Islet precursor cell (in vitro differentiated cells): ENCODE measurements at regions not wholly inside any gene's neighbourhood (a gene's known extent, or its start where the extent isn't known, plus 50 kb on each side); places are given as distances from the start of the nearest gene placed in this dataset.
"Not testable (repeated sequence)": the region's sequence is repeated elsewhere in the genome, so short reads cannot be mapped to it uniquely, and the experiment has no call there.

Source experiments
- DNase-seq: peaks from one replicate; pipeline ENCODE4 v3.0.0-alpha.2; 2018

DNA sequence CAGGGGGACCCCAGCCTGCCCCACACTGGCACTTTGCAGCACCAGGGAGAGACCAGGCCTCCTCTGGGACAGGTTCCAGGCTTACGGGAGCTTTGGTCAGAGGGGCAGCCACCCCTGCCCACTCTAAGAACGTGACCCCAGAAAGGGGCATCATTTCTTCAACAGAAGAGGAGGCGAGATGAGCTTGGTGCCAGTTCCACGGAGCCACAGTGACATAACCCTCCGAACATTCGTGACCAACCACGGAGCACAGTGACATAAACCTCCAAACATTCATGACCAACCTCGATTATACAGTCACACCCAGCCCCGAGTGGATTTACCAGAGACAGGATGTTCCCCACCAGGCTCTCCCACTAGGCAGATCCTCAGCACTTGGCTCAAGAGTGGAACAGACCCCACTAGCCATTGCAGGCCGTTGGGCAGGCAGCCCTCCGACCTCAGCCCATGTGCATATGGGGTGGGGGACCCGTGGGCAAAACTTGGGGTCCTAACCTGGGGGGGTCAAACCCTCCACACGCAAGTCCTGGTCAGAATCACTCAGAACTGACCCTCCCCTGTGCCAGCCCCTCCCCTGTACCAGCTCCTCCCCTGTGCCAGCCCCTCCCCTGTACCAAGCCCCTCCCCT lies 112.9 kb downstream of the METRNL start:
- no peak for DNase-seq

DNA sequence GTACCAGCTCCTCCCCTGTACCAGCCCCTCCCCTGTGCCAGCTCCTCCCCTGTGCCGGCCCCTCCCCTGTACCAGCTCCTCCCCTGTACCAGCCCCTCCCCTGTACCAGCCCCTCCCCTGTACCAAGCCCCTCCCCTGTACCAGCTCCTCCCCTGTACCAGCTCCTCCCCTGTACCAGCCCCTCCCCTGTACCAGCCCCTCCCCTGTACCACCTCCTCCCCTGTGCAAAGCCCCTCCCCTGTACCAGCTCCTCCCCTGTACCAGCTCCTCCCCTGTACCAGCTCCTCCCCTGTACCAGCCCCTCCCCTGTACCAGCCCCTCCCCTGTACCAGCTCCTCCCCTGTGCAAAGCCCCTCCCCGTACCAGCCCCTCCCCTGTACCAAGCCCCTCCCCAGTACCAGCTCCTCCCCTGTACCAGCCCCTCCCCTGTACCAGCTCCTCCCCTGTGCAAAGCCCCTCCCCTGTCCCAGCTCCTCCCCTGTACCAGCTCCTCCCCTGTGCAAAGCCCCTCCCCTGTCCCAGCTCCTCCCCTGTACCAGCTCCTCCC lies 113.5 kb downstream of the METRNL start:
- DNase-seq = not testable (repeated sequence)

DNA sequence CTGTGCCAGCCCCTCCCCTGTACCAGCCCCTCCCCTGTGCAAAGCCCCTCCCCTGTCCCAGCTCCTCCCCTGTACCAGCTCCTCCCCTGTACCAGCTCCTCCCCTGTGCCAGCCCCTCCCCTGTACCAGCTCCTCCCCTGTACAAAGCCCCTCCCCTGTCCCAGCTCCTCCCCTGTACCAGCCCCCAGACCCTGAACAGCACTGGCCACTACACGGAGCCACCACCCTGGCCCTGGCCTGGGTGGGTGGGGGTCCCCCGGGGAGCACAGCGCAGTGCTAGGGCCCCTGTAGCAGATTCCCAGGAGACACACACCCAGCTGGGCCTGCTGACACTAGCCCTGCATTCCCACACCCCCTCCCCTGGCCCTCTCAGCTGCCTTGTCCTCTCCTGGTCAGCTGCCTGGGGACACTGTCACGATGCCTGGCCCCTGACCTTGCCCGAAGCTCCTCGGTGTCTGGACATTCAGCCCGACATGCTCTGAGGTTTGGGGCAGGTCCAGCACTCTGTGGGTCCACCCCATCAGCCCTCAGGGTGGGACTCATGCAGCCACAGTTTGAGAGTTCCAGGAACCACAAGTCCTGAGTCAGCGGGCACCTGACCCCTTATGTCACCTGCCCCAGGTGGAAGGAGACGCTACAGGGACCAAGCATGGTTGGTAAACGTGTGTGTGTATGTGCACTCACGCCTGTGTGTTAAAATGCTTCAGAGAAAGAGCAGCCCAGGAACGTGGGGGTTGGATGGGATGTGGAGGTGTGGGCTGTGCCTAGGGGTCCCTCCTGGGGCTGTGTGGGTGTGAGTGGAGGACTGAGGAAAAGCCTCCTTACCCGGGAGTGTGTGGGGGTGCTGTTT lies 114.2 kb downstream of the METRNL start:
- DNase-seq = no peak

DNA sequence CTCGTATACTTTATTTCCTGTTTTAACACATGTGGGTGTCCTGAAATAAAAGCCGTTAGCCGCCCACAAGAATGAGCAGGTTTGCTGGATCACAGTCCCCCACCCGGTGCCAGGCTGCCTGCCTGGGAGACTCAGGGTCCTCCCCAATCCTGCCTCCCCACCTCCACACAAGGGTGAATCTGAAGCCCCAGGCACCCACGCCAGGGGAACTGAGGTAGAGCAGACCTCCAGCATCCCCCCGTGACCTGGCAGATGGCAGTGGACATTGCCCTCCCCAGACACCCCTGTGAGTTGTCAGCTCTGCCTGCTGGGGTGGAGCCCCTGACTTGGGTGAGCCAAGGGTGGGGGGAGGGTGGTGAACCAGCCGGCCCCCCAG lies 114.8 kb downstream of the METRNL start:
- DNase-seq = no peak

DNA sequence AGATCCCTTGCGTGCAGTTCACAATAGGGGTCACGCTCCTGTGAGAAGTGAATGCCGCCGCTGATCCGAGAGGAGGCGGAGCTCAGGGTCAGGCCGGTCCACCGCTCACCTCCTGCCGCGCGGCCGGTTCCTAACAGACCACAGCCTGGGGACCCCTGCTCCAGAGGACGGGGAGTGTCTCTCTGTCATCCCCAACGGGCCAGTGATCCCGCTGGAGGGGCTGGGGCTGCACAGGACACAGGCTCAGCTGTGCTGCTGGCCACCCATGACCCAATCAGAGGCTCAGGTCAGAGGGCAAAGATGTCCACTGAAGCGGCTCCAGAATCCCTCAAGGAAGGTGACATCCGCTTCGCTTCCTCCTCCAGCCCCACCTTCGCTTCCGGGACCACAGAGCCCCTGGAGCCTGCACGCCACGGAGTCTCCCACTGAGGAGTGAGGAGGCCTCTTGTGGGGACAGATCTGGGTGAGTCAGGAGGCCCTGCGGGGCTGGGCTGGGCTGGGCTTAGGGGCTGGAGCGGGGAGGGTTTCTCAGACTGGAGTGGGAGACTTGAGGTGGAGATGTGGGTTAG lies 115.4 kb downstream of the METRNL start:
- DNase-seq = no peak

DNA sequence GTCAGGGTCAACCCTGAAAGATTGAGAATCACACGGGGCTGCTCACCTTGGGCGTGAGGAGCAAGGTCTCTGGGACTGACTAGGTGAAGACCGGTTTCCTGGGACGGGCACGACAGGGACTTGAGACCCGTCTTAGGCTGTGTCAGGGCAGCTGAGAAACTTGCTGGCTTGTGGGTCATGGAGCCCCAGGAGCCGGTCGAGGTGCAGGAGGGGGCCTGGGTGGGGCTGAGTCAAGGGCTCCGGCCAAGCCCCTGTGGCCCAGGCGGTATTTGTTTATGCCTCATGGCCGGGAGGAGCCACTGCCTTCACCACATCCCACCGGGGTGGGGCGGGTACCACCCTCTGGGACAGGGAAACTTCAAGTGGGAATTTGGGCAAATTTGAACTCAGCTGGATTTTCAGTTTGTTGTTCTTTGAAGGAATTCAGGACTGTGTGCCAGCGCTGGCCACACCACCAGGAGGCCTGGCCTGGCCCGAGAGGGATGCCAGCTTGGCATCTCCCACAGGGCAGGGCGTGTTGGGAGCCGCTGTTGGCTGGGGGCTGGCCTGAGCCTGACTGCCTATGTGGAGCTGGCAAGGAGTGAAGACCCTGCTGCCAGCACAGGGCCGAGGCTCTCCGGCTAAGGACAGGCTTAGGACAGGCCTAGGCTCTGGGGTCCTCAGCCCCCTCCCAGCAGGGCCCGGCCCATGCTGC lies 116.1 kb downstream of the METRNL start:
- no peak for DNase-seq

DNA sequence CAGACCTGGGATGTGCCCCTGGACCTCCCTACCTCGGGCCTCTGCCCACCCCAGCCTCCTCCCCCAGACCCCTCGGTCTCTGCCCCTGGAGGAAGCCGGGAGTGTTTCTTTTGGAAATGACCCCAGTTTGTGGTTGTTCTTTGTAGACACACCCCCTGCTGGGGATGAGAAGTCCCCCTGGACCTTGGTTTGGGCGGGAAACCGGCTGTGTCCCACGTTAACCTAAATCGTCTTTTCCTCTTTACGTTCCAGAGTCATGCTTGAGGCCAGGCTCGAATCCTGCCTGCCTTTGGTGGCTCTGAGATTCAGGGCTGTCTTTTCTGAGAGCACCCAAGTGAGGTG lies 116.6 kb downstream of the METRNL start:
- DNase-seq = no peak

DNA sequence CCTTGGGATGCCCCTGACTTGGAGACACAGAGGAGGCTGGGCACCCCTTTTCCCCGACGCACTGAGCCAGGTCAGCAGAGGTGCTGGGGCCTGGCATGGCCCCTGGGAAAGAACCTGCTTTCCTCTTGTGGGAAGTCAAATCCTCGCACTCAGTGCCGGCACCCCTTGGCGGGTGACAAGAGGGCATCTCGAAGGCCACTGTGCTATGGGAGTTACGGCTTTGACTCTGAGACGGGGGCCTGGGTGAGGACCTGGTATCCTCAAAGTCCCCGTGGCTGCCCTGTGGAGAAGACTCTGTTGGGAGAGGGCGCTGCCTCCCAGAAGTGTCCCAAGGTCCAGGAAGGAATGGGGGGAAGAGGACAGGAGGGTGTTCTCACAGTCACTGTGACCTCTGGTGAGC lies 117.0 kb downstream of the METRNL start:
- DNase-seq = no peak

DNA sequence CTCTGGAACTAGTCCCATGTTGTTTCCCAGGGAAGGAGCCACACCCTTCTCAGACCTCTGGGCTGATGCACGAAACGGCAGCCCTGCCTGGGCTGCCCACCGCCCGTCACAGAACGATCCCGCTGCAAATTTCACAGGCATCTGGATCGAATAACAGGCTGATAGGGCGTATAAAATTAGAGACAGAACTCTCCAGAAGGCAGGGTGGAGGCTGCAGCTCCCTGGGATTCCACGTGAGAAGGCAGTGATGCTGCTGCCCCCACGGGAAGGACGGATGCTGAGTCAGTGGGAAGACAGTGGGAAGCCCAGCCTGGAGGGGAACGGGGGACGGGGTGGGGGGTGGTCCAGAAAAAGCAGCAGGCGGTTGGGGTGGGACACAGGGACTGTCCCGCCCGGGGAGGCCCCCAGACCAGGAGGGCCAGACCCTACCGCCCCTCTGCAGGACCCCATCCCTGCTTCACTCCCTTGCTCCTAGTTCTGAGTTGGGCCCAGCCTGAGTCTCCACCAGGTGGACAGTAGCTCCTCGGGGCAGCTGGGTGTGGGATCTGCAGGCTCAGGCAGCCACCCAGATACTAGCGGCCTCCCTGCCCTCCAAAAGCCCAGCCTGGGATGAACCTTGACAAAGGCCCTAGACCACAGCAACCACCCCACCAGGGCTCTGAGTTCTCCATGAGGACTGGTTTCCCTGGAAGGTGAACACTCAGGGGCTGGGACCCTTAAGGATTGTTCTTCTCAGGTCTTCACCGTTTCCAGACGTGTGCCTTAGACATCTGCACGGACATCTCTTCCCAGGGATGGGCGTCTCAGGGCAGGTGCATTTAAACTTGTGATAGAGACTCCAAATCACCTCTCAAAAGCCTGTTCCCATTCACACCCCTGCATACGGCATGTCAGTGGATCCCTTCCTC lies 117.8 kb downstream of the METRNL start:
- DNase-seq = no peak

DNA sequence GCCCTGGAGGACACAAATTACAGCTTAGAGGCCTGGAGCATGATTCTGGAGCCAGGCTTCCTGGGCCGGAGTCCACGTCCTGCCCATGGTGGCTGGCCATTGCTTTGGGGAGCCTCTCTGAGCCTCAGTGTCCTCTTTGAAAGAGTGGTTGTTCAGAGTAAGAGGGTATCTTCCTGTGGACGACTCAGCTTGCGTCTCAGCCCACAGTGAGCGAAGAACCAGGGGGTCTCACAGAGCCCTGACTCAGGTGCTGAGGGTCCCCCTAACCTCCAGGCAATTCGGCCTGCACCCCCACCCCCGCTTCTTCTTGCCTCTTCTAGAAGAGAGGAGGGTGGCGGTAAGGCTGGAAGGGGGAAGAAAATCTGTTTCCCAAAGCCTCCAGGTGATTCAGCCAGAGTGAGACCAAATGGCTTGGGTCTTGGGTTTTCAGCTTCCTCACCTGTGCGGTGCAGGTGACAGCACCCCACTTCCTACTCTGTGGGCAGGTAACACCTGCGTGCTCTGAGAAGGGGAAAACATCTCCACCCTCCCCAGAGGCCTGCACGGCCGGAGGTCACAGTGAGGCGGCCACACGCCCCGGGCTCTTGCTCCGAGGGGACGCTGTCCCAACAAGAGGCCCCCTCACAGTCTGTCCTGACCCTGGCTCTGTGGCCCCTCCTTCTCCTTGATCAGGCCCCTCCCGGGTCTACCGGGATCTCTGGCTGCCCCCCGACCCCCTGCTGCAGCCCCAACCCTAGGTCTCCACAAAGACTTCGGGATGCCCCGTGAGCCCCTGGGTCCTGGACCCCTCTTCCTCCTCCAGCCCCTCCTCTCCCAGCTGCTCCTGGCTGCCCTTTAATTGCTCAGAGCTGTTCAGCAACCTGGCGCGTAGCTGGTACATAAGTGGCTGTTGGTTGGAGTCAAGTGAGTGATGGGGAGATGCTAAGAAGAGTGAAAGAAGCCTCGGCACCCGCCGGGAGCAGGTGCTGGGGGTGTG lies 119.2 kb downstream of the METRNL start:
- DNase-seq = no peak

DNA sequence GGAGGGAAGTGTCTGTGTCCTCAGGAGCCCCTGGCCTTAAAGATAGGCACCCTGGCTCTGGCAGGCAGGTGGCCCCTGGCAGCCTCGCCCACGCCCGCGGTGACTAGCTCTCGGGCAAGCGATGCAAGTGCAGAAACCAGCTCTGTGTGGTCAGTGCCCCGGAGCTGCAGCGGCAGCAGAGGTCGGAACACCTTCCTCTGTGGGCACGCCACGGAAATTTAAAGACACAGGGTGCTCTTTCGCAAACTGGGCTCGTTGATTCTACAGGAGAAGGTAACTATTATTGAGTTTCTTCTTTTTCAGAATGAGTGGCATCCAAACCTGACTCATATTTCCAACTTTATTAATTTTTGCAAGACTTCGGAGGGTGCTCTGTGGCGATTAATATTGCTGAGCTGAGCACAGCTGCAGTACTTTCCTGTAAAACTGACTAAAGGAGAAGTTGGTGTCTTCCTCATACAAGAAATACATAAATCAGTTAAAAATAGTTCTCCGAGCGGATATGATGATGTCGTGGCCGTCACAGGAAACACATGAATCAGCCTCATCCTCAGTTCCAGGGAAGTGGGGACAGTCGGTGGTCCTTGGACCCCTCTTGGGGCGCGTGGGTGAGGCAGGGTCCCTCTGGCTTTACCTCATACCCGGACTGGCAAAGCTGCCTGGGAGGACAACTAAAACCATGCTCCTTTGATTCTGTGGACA lies 120.2 kb downstream of the METRNL start:
- DNase-seq = no peak

DNA sequence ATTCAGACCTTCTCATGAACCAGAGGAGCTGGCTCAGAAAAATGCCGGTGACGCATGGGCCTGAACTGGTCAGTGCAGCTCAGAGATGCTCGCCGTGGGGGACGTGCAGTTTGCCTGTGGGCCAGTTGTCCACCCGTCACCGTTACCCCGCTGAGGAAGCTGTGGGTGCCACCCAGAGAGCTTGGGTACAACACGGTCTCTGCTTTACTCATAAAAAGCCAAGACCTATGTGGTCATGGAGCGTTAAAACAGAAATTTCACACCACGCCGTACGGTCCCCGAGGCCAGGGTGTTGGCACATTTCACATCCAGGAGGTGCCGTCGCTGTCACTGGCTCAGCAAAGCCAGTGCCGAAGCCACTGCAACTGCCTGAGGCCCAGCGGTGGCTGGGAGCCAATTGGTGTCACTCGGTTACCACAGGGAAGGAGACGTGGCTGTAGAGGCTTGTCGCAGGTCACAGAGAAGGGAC lies 120.9 kb downstream of the METRNL start:
- no peak for DNase-seq

DNA sequence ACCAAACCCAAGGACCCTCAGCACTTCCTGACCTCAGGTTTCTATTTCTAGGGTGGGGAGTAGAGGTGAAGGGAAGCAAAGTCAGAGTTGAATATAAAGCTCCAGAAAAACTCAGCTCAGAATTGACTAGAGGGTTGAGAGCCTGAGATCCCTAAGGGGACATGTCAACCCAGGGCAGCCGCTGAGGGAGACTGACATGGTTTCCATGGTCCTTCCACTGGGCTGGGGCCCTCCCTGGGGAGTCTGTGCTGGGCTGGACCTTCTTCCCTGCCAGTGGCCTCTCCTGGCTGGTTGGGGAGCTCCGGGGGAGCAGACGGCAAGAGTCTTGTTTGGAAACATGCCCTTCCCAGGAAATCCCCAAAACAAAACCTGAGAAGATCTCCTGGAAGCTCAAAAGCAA lies 121.3 kb downstream of the METRNL start:
- no peak for DNase-seq

DNA sequence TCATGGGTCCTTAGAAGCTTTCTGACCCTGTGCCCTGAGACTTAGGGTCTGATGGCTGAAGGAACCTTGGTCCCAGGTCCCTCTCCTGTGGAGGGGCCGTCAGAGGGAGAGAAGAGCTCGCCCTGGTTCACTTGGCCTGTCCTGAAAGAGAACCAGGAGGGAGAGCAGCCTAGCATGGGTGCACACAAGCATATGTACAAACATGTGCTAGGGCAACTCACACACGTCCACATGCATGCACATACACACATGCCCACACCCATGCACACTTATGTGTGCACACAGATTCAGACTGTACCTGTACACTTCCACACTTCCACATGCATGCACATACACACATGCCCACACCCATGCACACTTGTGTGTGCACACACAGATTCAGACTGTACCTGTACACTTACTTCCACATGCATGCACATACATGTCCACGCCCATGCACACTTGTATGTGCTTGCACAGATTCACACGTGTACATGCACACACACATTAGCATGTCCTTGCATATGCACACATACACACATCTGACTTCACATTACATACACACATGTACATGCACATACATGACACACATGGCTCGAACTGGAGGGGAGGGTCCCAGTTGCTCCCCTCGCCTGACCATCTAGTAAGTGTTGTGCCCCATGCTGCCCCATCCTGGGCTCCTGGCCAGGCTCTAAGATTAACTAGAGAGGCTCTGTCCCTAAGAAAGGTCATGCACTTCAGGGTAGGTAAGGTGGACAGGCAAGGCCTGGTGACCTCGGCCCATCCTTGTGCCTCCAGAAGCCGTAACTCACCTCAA lies 122.0 kb downstream of the METRNL start:
- no peak for DNase-seq

DNA sequence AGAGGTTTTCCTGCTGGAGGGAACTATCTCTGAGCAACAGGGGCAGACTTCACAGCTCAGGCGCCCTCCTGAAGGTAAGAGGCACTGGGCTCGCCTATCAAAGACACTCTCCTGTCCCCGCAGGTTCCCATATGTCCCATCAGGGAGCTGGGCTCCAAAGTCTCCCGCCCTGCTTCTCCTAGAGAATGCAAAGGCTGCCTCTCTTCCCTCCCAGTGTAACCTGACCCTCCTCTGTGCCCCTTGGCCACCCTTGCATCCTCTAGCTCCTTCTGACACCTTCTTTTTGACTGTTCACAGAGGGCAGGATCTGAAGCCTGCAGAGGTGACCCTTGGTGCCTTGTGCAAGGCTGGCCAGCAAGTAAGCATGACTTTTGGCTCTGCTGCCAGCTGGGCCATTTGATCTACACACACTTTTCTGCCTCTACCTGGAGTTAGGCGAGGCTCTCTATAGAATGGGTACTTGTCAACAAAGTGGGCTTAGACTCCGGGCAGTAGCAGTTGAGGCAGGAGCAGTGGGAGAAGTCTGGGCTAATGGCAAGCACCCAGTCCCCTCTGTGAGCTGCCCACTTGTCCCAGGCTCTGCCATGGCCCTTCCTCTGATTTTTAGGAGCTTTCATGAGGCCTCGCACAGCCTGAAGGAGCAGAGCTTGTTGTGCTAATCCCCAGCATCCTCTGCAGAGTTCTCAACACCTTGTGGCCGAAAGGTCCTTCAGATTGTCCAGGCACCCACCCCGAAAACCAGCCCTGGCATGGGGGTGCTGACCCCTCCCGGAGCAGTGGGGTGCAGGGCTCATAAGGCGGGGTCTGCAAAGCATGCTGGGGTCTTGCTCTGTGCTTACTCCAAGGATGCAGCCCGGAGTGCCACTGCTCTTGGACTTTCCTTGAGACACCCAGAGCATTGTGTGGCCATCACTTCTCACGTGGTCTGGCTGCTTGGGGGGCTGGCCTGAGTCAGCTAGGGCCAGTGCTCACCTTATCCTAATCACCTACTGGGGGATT lies 122.9 kb downstream of the METRNL start:
- DNase-seq = no peak

DNA sequence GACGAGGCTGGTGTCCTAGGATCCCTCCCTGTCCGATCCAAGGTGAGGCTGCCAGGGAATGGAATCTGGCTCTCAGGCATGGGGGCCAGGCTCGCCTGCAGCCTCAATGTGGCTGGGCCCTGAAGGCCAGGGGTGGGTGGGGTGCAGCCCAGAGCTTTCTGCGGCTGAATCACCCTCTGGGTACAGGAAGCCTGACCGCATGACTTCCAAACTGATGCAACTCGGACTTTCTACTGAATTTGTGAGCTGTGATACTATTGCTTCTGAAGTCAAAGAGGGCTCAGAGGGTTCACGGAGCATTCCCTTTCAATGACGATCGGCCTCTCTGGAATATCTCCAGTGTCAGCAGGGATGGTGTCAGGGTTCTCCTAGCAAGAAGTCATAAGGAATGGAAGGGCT lies 123.7 kb downstream of the METRNL start:
- no peak for DNase-seq

DNA sequence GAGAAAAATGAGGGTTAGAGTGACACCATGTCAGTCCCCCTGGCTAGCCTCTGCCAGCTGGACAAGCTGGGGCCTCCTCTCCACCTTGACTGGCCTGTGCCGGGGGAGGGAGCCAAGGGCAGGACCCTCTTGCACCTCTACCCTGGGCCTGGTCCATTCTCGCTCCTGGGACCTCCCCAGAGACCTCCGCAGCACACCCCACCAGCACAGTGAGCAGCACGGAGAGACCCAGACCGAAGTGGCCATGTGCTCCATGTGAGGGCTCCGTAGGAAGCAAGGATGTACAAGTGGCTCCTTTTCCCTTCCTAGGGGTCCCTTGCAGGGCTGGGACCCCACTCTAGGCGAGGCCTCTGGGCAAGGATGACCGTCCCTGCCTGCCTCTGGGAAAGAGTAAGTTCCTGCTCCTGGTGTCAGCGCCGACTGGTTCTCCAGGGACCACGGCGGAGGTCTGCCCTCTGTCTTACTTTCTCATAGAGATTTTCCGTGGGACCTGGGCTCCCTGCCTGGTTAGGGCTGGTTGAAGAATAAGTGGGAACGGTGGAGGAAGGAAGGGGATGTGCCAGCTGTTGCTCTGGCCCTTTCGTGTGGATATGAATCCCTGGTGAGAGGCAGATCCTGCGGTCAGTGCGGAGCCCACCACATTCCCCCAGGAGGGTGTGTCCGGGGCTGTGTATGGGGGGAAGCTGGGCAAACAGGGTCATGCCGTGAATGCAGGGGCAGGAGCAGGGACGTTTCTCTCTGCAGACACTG lies 124.2 kb downstream of the METRNL start:
- DNase-seq = no peak
